ENCODE measurements at regions not wholly inside any gene's neighbourhood (a gene's known extent, or its start where the extent isn't known, plus 50 kb on each side); places are given as distances from the start of the nearest gene placed in this dataset.
"Not testable (repeated sequence)": the region's sequence is repeated elsewhere in the genome, so short reads cannot be mapped to it uniquely, and the experiment has no call there.

GRCh38 chr2:16224298-16225045, 284.1 kb downstream of the MYCN start:
- intact Hi-C loops (cut with DNase I): no loop called here
- no peak for DNase-seq (ENCODE audit: low spot score)

GRCh38 chr2:16223841-16224177, 283.5 kb downstream of the MYCN start:
- intact Hi-C loops (cut with DNase I): no loop called here
- DNase-seq (ENCODE audit: low spot score): no peak

- intact Hi-C loops (cut with DNase I): no loop called here
These were observed 283.0 kb downstream of the MYCN start for GRCh38 chr2:16223161-16223840.

GRCh38 chr2:16222326-16222725, 282.0 kb downstream of the MYCN start:
- intact Hi-C loops (cut with DNase I): no loop called here
- no peak for DNase-seq (ENCODE audit: low spot score)

More at GRCh38 chr2:16223161-16223840, 283.0 kb downstream of the MYCN start:
- DNase-seq (ENCODE audit: low spot score): no peak

- no peak for DNase-seq (ENCODE audit: low spot score)
- intact Hi-C loops (cut with DNase I): no loop called here
These were observed 281.2 kb downstream of the MYCN start for GRCh38 chr2:16221461-16222010.

- DNase-seq (ENCODE audit: low spot score): no peak
- intact Hi-C loops (cut with DNase I): no loop called here
These were observed 279.1 kb downstream of the MYCN start for GRCh38 chr2:16219292-16219975.

GRCh38 chr2:16218625-16219024, 278.3 kb downstream of the MYCN start:
- no peak for DNase-seq (ENCODE audit: low spot score)
- intact Hi-C loops (cut with DNase I): no loop called here

- no peak for DNase-seq (ENCODE audit: low spot score)
- intact Hi-C loops (cut with DNase I): no loop called here
These were observed 277.8 kb downstream of the MYCN start for GRCh38 chr2:16218161-16218560.

- intact Hi-C loops (cut with DNase I): loop anchor here (2.0 kb wide), 1 partner anchor 277 kb away; the partner anchor contains the start of gene MYCN
- not testable (repeated sequence) for DNase-seq (ENCODE audit: low spot score)
These were observed 277.4 kb downstream of the MYCN start for GRCh38 chr2:16217741-16218140.

GRCh38 chr2:16217291-16217690, 276.9 kb downstream of the MYCN start:
- intact Hi-C loops (cut with DNase I): loop anchor here (2.0 kb wide), 1 partner anchor 276 kb away; the partner anchor contains the start of gene MYCN
- no peak for DNase-seq (ENCODE audit: low spot score)

- intact Hi-C loops (cut with DNase I): loop anchor here (2.0 kb wide), 1 partner anchor 276 kb away; the partner anchor contains the start of gene MYCN
- no peak for DNase-seq (ENCODE audit: low spot score)
These were observed 276.2 kb downstream of the MYCN start for GRCh38 chr2:16216558-16216945.

GRCh38 chr2:16215902-16216557, 275.7 kb downstream of the MYCN start:
- no peak for DNase-seq (ENCODE audit: low spot score)
- intact Hi-C loops (cut with DNase I): loop anchor here (2.0 kb wide), 1 partner anchor 275 kb away; the partner anchor contains the start of gene MYCN

- intact Hi-C loops (cut with DNase I): no loop called here
- DNase-seq (ENCODE audit: low spot score): no peak
These were observed 274.5 kb downstream of the MYCN start for GRCh38 chr2:16214861-16215260.

GRCh38 chr2:16214391-16214790, 274.0 kb downstream of the MYCN start:
- DNase-seq (ENCODE audit: low spot score): no peak
- intact Hi-C loops (cut with DNase I): no loop called here

GRCh38 chr2:16212321-16212720, 272.0 kb downstream of the MYCN start:
- intact Hi-C loops (cut with DNase I): no loop called here
- no peak for DNase-seq (ENCODE audit: low spot score)

GRCh38 chr2:16211341-16211740, 271.0 kb downstream of the MYCN start:
- intact Hi-C loops (cut with DNase I): no loop called here
- DNase-seq (ENCODE audit: low spot score): no peak

GRCh38 chr2:16210841-16211240, 270.5 kb downstream of the MYCN start:
- intact Hi-C loops (cut with DNase I): no loop called here
- DNase-seq (ENCODE audit: low spot score): no peak

GRCh38 chr2:16209799-16210198, 269.4 kb downstream of the MYCN start:
- intact Hi-C loops (cut with DNase I): no loop called here
- no peak for DNase-seq (ENCODE audit: low spot score)

GRCh38 chr2:16208921-16209320, 268.6 kb downstream of the MYCN start:
- intact Hi-C loops (cut with DNase I): no loop called here
- DNase-seq (ENCODE audit: low spot score): no peak

All from cardiac septum (tissue), 1 donor.